Kidney (tissue), 13 donors: ENCODE measurements at regions not wholly inside any gene's neighbourhood (a gene's known extent, or its start where the extent isn't known, plus 50 kb on each side); places are given as distances from the start of the nearest gene placed in this dataset.

Experiments used
- DNase-seq, 5 donors: peaks; one replicate each; pipeline ENCODE4 v3.0.0-alpha.2; 2013 to 2020
- FAIRE-seq: peaks from 2 replicates; lab custom pipeline; 2012; peaks lifted over from hg19 to GRCh38; lab: Jason Lieb, UNC
- H3K27ac ChIP-seq, 2 donors: one replicate each; pipeline ENCODE4 v1.7.0; 2013; ENCODE audit warnings: low read depth in 2 of 2, low read length in 2 of 2, inconsistent platforms in 1 of 2
- H3K27me3 ChIP-seq: one replicate; pipeline ENCODE4 v1.7.1; 2013; ENCODE audit warnings: low read length, inconsistent platforms; ENCODE audit not compliant: control insufficient read depth, insufficient read depth
- H3K36me3 ChIP-seq, 3 donors: one replicate each; pipeline versions ENCODE4 v1.7.0 to v1.7.1; 2013; ENCODE audit warnings: low read length in 3 of 3, control low read depth in 1 of 3, inconsistent platforms in 1 of 3; ENCODE audit not compliant: insufficient read depth in 3 of 3, control insufficient read depth in 2 of 3
- H3K4me1 ChIP-seq, 3 donors: one replicate each; pipeline versions ENCODE4 v1.7.0 to v1.7.1; 2013; ENCODE audit warnings: low read length in 3 of 3, inconsistent platforms in 1 of 3, low read depth in 1 of 3; ENCODE audit not compliant: control insufficient read depth in 2 of 3, insufficient read depth in 2 of 3
- H3K4me3 ChIP-seq, 3 donors: one replicate each; pipeline versions ENCODE4 v1.7.0 to v1.8.1; 2013; ENCODE audit warnings: low read length in 3 of 3, control low read depth in 1 of 3, inconsistent platforms in 1 of 3
- H3K9ac ChIP-seq, 3 donors: one replicate each; pipeline versions ENCODE4 v1.7.0 to v1.7.1; 2013; ENCODE audit warnings: low read length in 3 of 3, control low read depth in 1 of 3, inconsistent platforms in 1 of 3
- H3K9me3 ChIP-seq, 3 donors: one replicate each; pipeline versions ENCODE4 v1.7.0 to v1.7.1; 2013; ENCODE audit warnings: low read length in 3 of 3, control low read depth in 1 of 3, inconsistent platforms in 1 of 3; ENCODE audit not compliant: control insufficient read depth in 2 of 3, insufficient read depth in 1 of 3
- intact Hi-C: fragments of 100-400 bp; cut with DNase I; formaldehyde crosslinking; loops from one replicate; pipeline ENCODE4 v1.11.1; 2022
- TF ChIP-seq, protein P1 (sequence below): IDR thresholded peaks from 3 replicates; pipeline ENCODE4 v1.5.1; 2012; ENCODE audit warnings: mild to moderate bottlenecking, moderate library complexity, borderline replicate concordance; ENCODE audit not compliant: insufficient read depth; ENCODE audit errors: extremely low read depth
- donor health status: control.
- donor health status: control.
- donor health status: control.
- donor health status: control.
- donor health status: control.
- donor health status: DM: yes; HTN: yes; CAD: no.
- donor health status: Normal renal cell carcinoma (clear cell type).

DNA sequence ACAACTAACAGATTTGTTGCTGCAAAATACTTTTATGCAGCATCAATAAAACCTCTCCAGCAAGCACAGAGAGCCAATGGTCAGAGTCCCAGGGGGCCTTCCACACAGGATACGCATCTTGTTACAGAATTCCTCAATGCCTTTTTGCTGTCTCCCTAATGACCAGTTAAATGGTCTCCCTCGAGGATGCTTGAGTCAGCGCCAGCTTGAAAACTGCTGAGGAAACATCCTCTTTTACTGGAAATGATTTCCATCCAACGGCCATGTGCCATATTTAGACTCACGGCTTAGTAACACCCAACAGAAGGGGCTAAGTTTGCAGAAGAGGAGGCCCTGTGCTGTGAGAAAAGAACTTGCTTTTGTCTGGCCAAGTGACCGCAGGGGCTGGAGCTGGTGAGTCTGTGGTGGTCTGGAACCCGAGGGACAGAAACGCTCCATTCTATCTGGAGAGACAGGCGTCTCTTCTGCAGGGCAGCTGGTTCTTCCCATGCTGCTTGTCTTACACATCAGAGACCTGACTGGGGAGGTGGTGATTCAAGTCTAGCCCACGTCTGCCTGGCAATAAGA is 496.4 kb downstream of the SETD4 start:
- Histone ChIP-seq H3K36me3 (no peaks in the 10 kb centered on the region), H3K4me1 (peaks cover 0 to 3% (median 0%) of the 10 kb centered on the region in 3 donors), H3K9ac (no peak overlapping the region), H3K27ac (peak overlapping the region in 1 of 2 donors; percentile 67), H3K9me3 (no peaks in the 10 kb centered on the region), H3K4me3 (no peak overlapping the region), H3K27me3 (no peaks in the 10 kb centered on the region)
- TF ChIP-seq, protein P1, sequence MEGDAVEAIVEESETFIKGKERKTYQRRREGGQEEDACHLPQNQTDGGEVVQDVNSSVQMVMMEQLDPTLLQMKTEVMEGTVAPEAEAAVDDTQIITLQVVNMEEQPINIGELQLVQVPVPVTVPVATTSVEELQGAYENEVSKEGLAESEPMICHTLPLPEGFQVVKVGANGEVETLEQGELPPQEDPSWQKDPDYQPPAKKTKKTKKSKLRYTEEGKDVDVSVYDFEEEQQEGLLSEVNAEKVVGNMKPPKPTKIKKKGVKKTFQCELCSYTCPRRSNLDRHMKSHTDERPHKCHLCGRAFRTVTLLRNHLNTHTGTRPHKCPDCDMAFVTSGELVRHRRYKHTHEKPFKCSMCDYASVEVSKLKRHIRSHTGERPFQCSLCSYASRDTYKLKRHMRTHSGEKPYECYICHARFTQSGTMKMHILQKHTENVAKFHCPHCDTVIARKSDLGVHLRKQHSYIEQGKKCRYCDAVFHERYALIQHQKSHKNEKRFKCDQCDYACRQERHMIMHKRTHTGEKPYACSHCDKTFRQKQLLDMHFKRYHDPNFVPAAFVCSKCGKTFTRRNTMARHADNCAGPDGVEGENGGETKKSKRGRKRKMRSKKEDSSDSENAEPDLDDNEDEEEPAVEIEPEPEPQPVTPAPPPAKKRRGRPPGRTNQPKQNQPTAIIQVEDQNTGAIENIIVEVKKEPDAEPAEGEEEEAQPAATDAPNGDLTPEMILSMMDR, result no peak
- DNase-seq (peak in 1 of 5 donors; percentile 90), FAIRE-seq (no peak)
- intact Hi-C loops, result no loop called here

DNA sequence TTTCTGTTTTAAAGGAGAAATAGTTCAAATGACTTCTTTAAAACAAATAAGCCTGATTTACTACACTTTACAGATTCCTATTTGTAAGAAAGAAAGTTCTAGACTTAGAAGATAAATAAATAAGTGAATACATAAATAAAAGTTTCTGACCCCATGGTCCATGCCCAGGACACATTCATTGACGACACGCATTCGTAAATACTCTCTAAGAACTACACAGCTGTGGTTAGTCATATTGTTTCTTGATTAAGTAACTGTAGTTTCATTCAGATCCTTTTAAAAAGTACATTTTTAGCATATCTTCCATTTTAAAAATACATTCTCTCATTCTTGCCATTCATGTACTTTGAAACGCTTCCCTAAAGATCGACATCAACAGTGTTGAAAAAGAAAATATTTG is 497.4 kb downstream of the SETD4 start:
- no peaks in the 10 kb centered on the region for H3K9me3 ChIP-seq
- H3K4me1 ChIP-seq, result peaks cover 0 to 3% (median 0%) of the 10 kb centered on the region in 3 donors
- H3K9ac ChIP-seq, result no peak overlapping the region
- H3K4me3 ChIP-seq, result no peak overlapping the region
- TF ChIP-seq, protein P1, result no peak
- H3K36me3 ChIP-seq, result no peaks in the 10 kb centered on the region
- no peaks in the 10 kb centered on the region for H3K27me3 ChIP-seq
- H3K27ac ChIP-seq, result peak overlapping the region in 1 of 2 donors; percentile 57
- DNase-seq (no peak), FAIRE-seq (no peak)
- intact Hi-C loops, result no loop called here

GRCh38 chr21:35561116-35561515 is 499.2 kb downstream of the SETD4 start:
- intact Hi-C loops, result no loop called here
- no peak for DNase-seq
- Histone ChIP-seq H3K4me3 (no peak overlapping the region), H3K27me3 (no peaks in the 10 kb centered on the region), H3K36me3 (no peaks in the 10 kb centered on the region), H3K27ac (no peak overlapping the region), H3K9me3 (no peaks in the 10 kb centered on the region), H3K4me1 (peaks cover 0 to 3% (median 0%) of the 10 kb centered on the region in 3 donors), H3K9ac (no peak overlapping the region)
- no peak for FAIRE-seq
- TF ChIP-seq, protein P1, result no peak

GRCh38 chr21:35559829-35560225 is 500.5 kb downstream of the SETD4 start:
- peaks cover 0 to 3% (median 0%) of the 10 kb centered on the region in 3 donors for H3K4me1 ChIP-seq
- intact Hi-C loops, result no loop called here
- no peak overlapping the region for H3K27ac ChIP-seq
- H3K36me3 ChIP-seq, result no peaks in the 10 kb centered on the region
- no peak for FAIRE-seq
- H3K4me3 ChIP-seq, result no peak overlapping the region
- H3K9ac ChIP-seq, result no peak overlapping the region
- H3K27me3 ChIP-seq, result no peaks in the 10 kb centered on the region
- no peak for DNase-seq
- TF ChIP-seq, protein P1, result no peak
- no peaks in the 10 kb centered on the region for H3K9me3 ChIP-seq
